Forelimb muscle (tissue), 1 donor: ENCODE measurements at regions not wholly inside any gene's neighbourhood (a gene's known extent, or its start where the extent isn't known, plus 50 kb on each side); places are given as distances from the start of the nearest gene placed in this dataset.

Experiments
- DNase-seq: peaks from one replicate; pipeline ENCODE4 v3.0.0-alpha.2; 2013; ENCODE audit warnings: low read depth

GRCh38 chr18:27695052-27695451, 481.9 kb downstream of the CDH2 start:
- no peak for DNase-seq

GRCh38 chr18:27688581-27688980, 488.3 kb downstream of the CDH2 start:
- no peak for DNase-seq

- no peak for DNase-seq
Measured at GRCh38 chr18:27687351-27687979, 489.5 kb downstream of the CDH2 start.

GRCh38 chr18:27685807-27686412, 491.0 kb downstream of the CDH2 start:
- no peak for DNase-seq

- no peak for DNase-seq
Measured at GRCh38 chr18:27685091-27685490, 491.8 kb downstream of the CDH2 start.

- DNase-seq, result no peak
Measured at GRCh38 chr18:27674411-27674810, 489.3 kb upstream of the CHST9 start.

- DNase-seq, result no peak
Measured at GRCh38 chr18:27673861-27674260, 488.8 kb upstream of the CHST9 start.

GRCh38 chr18:27668158-27668557, 483.1 kb upstream of the CHST9 start:
- DNase-seq, result no peak

GRCh38 chr18:27667064-27667463, 482.0 kb upstream of the CHST9 start:
- no peak for DNase-seq

- DNase-seq, result no peak
Measured at GRCh38 chr18:27666016-27666415, 480.9 kb upstream of the CHST9 start.

- no peak for DNase-seq
Measured at GRCh38 chr18:27665264-27665799, 480.2 kb upstream of the CHST9 start.

GRCh38 chr18:27662949-27663348, 477.8 kb upstream of the CHST9 start:
- DNase-seq, result no peak

GRCh38 chr18:27662537-27662936, 477.4 kb upstream of the CHST9 start:
- no peak for DNase-seq

- DNase-seq, result no peak
Measured at GRCh38 chr18:27661320-27662018, 476.4 kb upstream of the CHST9 start.

- DNase-seq, result no peak
Measured at GRCh38 chr18:27656905-27657304, 471.8 kb upstream of the CHST9 start.

GRCh38 chr18:27656167-27656778, 471.2 kb upstream of the CHST9 start:
- DNase-seq, result no peak

GRCh38 chr18:27653247-27653646, 468.1 kb upstream of the CHST9 start:
- no peak for DNase-seq

GRCh38 chr18:27652480-27653121, 467.5 kb upstream of the CHST9 start:
- no peak for DNase-seq

- DNase-seq, result no peak
Measured at GRCh38 chr18:27649621-27650020, 464.5 kb upstream of the CHST9 start.

- DNase-seq, result no peak
Measured at GRCh38 chr18:27645929-27646328, 460.8 kb upstream of the CHST9 start.

GRCh38 chr18:27636576-27637085, 451.5 kb upstream of the CHST9 start:
- DNase-seq, result no peak

- no peak for DNase-seq
Measured at GRCh38 chr18:27632706-27633105, 447.6 kb upstream of the CHST9 start.
